Frontal cortex (tissue), 3 donors: ENCODE measurements at regions not wholly inside any gene's neighbourhood (a gene's known extent, or its start where the extent isn't known, plus 50 kb on each side); places are given as distances from the start of the nearest gene placed in this dataset.

Source experiments
- DNase-seq, 2 donors: peaks; one replicate each; pipeline ENCODE4 v3.0.0; 2012; ENCODE audit warnings: low spot score in 2 of 2
- FAIRE-seq: peaks from 2 replicates; lab custom pipeline; 2012; peaks lifted over from hg19 to GRCh38; lab: Jason Lieb, UNC
- donor health status: control.
- donor health status: control.
- donor health status: control.

DNA sequence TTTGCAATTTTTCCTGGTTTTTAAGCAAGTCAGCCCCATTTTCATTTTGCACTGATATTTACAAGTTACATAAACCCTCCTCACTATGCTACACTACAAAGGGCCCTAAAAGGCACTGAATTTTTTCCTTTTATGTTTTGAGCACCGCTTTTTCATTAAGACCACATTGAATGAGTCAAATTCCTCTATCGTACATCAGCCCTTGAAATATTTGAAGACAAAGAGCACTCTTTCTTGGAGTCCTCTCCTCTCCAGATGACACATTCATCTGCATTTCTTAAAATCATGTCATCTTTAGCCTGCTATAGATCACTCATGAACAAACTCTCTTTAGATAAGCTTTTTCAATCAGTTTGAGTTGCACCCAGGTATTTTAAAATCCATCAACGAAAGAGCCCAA is 306.6 kb upstream of the SOX11 start:
- DNase-seq = no peak
- no peak for FAIRE-seq

DNA sequence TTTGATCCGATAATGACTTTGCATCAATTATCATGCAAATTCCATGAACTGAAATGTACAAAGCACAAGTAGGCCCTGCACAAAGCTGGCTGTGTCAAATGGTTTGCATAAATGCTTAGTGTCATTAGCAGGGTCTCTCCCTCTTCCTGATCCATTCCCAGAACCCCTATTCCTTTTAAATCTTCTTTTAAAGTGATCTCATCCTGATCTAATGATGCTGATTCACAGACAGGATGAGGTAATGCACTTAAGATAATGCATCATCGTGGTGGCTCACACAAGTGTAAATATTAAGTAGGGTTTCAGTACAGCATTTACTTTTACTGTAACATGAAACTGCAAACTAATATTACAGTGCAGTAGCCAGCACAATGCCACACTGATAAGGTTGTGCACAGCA is 304.8 kb upstream of the SOX11 start:
- DNase-seq = no peak
- FAIRE-seq = no peak

DNA sequence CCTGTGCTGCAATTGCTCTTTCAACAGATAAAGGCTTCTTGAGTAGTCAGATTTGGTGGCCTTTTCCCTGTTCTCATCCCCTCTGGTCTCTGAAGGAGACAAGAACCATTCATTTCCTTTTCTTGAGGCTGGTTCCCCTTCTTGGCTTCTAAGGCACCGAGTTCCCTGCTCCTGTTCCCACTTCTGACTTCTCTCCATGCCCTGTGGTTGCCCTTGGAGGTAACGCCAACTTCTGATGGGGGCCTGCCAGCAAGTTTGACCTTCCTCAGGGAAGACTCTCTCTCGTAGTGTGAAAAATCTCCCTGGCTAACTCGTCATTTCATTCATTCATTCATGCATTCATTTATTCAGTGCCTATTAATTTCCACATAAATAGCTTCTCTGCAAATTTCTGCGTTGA is 302.4 kb upstream of the SOX11 start:
- DNase-seq (no peak), FAIRE-seq (no peak)

GRCh38 chr2:5391362-5391761 is 300.8 kb upstream of the SOX11 start:
- no peak for FAIRE-seq
- DNase-seq = no peak

GRCh38 chr2:5392658-5393057 is 299.5 kb upstream of the SOX11 start:
- FAIRE-seq = no peak
- DNase-seq = no peak

DNA sequence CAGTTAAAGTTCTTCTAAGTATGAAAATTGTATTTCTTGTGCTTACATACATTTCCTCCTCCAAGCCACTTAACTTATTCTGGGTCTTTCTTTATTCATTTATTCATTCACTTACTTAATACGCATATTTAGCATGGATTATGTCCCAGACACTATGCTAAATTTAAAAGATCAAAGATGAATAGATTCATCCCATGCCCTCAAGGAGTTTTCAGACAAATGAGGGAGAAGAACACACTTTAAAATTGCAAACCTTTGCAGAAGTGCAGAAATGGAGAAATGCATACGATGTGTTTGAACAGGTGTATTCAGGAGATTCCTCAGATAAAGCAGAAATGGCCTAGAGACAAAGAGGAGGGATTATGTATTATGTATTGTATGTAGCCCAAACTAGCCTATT is 298.7 kb upstream of the SOX11 start:
- FAIRE-seq = no peak

GRCh38 chr2:5394223-5394622 is 298.0 kb upstream of the SOX11 start:
- DNase-seq (no peak), FAIRE-seq (no peak)

More for the DNA sequence above, 298.7 kb upstream of the SOX11 start:
- no peak for DNase-seq

DNA sequence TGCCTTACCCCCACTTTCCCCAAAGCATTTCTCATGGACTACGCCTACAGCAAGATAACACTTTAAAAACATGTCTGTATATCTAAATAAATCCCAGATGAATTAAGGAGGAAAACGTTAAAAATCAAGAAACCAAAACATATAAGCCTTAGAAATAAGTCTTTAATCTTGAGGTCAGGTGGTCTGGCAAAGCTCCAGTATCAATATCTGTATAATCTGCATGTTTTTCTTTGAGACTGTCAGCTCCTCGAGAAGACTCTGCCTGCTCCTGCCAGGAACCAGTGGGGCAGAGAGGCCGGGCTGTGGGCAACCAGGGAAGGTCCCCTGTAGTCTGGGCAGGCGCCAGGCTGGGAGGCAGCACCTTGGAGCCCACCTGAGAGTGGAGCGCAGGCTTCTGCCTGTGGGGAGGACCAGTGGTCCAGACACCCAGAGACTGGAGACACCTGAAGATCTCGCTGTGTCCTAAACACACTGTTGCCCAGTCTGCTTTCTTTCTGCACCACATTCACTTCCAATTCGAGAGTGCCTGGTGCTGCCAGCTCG is 291.0 kb upstream of the SOX11 start:
- no peak for DNase-seq
- FAIRE-seq = no peak

DNA sequence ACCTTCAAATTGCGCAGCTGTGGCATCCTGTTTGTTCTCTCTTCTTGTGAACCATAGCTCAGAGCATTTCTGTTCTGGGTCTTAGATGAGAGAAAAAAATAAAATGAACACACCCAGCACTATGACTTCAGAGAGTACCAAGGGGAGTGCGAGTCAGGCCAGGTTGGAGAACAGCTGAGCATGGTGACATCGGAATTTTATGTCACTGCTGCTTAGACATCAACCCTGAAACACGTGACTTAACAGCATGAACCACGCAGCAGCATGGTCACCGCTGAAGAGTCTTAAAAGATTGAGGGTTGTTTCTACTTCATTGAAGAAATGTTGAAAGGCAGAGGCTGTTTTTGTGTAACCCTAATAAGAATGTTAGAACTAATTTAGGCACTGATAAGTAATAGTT is 288.8 kb upstream of the SOX11 start:
- no peak for DNase-seq
- no peak for FAIRE-seq

- no peak for DNase-seq
- FAIRE-seq = no peak
Observed at GRCh38 chr2:5409898-5410381, 282.2 kb upstream of the SOX11 start.

DNA sequence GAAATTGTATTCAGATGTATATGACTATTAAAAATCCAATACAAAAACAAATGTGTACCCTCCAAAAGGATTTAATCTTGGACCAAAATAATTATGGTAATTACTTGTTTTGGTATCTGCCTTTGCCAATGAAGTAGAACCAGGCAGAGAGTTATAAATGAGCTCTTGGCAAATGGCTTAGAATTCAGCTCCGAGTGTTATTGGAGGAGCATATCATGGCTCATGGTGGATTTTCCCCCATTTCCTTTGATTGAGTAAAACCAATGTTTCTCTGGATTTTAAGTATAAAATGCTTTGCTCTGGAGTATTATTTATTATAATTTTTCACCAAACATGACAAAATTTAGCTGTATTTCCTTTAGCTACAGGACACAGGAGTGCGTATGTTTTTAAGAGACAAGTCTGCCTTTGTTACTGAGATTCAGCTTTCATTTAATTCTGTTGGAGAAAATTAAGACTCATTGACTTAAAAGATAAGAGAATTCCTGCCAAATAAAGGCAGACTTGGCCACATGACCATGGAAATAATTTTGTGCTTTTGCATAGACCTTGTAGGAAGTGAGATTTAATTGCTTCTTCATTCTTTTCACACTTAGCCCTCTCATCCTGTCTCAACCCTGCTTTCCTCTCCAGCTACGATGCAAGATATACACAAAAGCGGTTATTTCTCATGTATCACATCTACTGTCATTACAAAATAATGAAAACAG is 281.0 kb upstream of the SOX11 start:
- DNase-seq (no peak), FAIRE-seq (no peak)

GRCh38 chr2:5412001-5412400 is 280.2 kb upstream of the SOX11 start:
- DNase-seq (no peak), FAIRE-seq (no peak)

DNA sequence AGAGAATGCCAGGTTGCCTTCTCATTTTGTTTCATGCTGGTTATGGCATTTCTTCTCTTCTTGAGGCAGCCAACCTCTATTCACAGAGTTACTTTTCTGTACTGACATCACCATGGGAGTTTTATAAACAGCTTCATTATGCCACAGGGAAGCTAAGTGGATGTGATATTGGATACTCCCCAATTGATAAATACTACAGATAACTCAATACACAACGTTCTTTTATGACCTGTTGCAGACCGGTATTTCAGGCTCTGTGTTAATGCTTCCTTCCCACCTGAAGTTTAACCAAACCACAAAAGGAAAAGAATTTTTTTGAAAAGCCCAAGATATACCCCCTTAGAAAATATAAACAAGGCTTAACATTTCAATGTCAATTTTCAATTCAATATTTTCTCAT is 258.3 kb upstream of the SOX11 start:
- no peak for FAIRE-seq

DNA sequence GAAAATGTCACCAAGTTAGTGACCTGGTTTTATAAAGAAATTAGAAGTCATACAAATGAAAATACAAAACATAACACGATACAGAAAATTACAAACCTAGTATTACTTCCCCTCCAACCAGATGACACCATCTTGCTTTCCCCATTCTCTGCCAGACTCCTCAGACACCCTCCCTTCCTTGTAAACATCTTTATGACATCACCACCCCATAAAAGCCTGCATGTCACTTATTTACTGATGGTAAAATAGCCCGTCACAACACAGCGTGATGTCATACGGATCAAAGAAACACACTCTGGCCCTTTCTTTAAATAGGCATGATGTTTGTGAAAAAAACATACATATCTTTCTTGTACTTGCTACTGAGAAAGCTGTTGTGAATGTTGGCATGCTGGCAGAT is 254.8 kb upstream of the SOX11 start:
- DNase-seq (no peak), FAIRE-seq (no peak)

More for the DNA sequence above, 258.3 kb upstream of the SOX11 start:
- DNase-seq = no peak

GRCh38 chr2:5440174-5440573 is 252.0 kb upstream of the SOX11 start:
- no peak for FAIRE-seq

GRCh38 chr2:5442736-5443135 is 249.4 kb upstream of the SOX11 start:
- FAIRE-seq (no peak), DNase-seq (no peak)

More at GRCh38 chr2:5440174-5440573, 252.0 kb upstream of the SOX11 start:
- no peak for DNase-seq

DNA sequence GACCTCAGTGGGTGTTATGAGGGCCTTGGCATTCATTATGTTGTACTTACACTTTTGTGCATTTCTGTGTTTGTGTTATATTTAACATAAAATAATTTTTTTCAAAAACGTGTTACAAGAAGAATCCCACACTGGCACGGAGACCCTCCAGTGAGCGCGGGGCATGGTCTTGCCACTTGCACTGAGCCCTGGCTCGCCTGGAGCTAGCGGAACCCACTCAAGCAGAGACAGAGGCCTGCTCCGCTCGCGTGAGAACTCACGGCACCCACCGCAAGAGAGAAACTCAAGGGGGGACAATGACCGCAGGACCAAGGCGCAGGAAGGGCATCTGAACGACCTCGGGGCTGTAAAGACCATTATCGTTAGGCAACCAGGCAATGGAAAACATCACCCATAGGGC is 248.0 kb upstream of the SOX11 start:
- DNase-seq (no peak), FAIRE-seq (no peak)

GRCh38 chr2:5444854-5445253 is 247.3 kb upstream of the SOX11 start:
- FAIRE-seq = no peak
- DNase-seq = no peak

- DNase-seq = no peak
- no peak for FAIRE-seq
Observed at GRCh38 chr2:5449867-5450266, 242.3 kb upstream of the SOX11 start.

GRCh38 chr2:5453220-5454050 is 238.7 kb upstream of the SOX11 start:
- DNase-seq = no peak
- FAIRE-seq = no peak

- FAIRE-seq (no peak), DNase-seq (no peak)
Observed at GRCh38 chr2:5454051-5454390, 238.2 kb upstream of the SOX11 start.
